Choroid plexus epithelial cell (primary cell): ENCODE measurements at regions not wholly inside any gene's neighbourhood (a gene's known extent, or its start where the extent isn't known, plus 50 kb on each side); places are given as distances from the start of the nearest gene placed in this dataset.

Source experiments
- DNase-seq: peaks from one replicate; pipeline ENCODE4 v3.0.0-alpha.2; 2010; ENCODE audit warnings: low read depth
- H3K4me3 ChIP-seq: 2 replicates; pipeline ENCODE4 v1.5.1; 2011; ENCODE audit warnings: low read depth, mild to moderate bottlenecking, control low read depth, low read length, moderate library complexity
- CTCF ChIP-seq: conservative IDR thresholded peaks from 2 replicates; pipeline ENCODE4 v1.5.1; 2011; ENCODE audit warnings: low read depth, mild to moderate bottlenecking, control low read depth, inconsistent platforms, low read length, moderate library complexity

DNA sequence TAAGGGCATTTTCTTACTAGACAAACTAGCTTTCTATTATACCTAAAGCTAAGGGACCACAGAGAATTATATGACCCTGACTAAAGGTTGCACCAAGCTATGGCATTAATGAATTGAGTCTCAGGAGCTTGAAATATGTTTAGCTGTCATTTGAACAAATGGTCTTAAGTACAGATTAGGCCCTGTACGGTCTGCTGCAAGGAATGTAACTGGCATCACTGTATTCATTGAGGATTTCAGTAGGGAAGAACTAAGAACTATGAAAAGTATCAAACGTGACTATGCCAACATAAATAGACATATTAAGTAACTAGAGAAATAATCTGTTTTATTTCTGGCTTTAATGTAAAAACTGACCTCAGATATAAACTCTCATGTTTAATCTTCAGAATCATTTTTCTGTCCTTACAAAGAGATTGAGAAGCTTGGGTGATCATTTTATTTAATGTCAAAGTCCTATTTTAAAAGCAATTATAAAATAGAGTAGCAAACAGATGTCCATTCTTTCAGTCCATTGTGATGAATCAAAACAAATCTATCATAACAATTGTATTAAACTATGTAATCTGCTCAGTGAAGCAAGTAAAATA lies 845.9 kb downstream of the MAT2B start:
- no peak for TF ChIP-seq CTCF
- no peak for DNase-seq
- no peak overlapping the region for H3K4me3 ChIP-seq

- TF ChIP-seq CTCF, result no peak
These were observed 847.3 kb downstream of the MAT2B start for GRCh38 chr5:164352695-164353094.

DNA sequence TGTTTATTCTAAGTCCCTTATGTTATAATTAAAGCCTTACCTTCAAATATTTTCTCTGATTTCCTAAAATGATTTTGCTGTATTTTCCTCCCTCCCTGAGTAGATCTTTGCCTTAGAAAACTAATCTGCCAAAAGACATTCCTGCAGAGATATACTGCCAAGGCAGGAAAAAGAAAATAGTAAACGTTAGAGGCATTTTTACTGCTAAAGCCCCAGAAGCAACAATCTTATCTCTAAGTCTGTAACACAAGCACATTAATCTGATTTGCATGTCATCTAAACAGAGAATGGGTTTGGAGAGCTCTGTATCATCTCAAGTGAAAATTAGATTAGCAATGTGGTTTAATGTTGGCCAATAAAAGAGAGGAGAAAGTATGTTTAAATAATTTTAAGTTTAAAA lies 847.7 kb downstream of the MAT2B start:
- DNase-seq, result peak; percentile 48
- no peak overlapping the region for H3K4me3 ChIP-seq
- no peak for TF ChIP-seq CTCF

More at GRCh38 chr5:164352695-164353094, 847.3 kb downstream of the MAT2B start:
- no peak overlapping the region for H3K4me3 ChIP-seq
- no peak for DNase-seq

DNA sequence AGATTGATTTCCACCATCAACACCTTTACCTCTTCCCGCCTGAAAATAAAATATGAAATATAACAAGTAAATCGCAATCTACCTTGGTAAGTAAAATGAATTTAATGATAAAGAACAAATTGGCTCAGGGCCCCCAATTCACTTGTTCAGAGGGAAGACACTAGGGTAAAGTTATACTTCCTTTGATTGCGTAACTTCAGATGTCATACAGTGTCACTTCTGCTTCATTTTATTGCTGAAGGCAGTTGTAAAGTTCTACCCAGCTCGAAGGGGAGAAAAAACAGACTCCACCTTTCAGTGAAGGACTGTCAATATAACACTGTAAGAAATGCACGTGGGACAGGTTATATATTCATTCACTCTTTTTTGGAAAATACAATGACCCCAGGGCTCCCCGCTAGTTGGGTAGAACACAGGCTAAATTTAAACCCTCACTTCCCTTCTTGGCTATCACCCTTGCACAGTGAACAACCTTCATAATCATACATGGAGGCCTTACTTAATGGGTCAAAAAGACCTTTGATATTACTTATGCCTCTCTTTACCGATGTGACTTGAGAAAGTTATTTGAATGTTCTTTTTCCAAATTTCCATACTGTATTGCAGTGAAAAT lies 848.8 kb downstream of the MAT2B start:
- no peak for DNase-seq
- no peak for TF ChIP-seq CTCF

DNA sequence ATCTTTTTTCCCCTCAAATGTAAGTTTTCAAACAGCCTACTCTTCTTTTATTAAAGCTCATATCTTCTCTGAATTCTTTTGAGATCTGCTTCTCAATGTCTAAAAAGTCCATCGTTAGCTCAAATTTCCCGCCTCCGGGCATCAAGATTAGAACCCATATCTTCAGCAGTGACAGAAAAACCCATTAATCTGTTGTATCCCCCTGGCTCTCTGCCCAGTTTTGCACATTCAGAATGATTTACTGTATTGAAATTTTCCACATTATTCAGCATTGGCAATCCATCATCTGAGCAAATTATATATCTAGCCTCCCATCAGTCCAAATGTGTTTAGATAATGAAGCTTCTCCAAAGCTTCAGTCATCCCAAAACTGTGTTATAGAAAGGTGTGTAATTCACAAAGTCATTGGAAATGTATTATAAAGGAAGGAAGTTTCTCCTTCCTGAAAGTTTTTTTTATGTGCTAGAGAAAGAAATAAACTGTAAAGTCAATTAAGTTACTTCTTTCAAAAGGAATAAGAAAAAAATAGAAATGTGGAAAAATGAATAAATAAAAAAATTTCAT lies 849.9 kb downstream of the MAT2B start:
- no peak overlapping the region for H3K4me3 ChIP-seq
- DNase-seq, result no peak
- no peak for TF ChIP-seq CTCF

More for the DNA sequence above, 848.8 kb downstream of the MAT2B start:
- H3K4me3 ChIP-seq, result no peak overlapping the region

GRCh38 chr5:164356790-164357189 lies 851.4 kb downstream of the MAT2B start:
- TF ChIP-seq CTCF, result no peak
- DNase-seq, result no peak
- H3K4me3 ChIP-seq, result no peak overlapping the region
